ENCODE measurements at regions not wholly inside any gene's neighbourhood (a gene's known extent, or its start where the extent isn't known, plus 50 kb on each side); places are given as distances from the start of the nearest gene placed in this dataset.
A peak's percentile ranks its signal among the peaks of the same experiment; 100 is the strongest.

DNA sequence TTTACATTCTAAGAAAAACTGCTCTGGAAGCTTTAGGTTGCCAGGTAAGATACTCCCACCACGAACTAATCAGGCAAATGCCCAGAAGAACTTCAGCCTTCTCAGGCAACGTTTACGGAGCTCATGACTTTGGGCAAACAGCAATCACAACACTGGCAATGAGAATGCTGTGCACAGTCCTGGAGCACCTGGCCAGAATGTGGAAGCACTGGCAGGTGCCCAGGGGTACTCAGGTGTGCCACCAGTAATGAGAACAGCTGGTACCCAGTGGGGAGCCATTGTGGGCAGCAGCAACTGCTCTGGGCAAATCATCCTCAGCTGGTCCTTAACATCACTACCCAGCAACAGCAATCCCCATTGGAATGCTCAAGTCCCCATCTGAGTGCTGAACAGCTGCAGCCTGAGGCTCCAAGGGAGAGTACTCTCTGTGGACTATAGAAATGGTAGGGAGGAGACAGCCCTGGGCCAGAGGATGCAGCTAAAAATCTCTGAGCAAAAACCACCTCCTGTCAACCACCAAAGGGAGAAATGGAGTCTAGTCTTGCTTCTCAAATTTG lies 210.0 kb downstream of the FOXO1 start:
- no peak overlapping the region for H3K4me3 ChIP-seq (ENCODE audit: low read depth, low read length)
- TF ChIP-seq, protein P1, sequence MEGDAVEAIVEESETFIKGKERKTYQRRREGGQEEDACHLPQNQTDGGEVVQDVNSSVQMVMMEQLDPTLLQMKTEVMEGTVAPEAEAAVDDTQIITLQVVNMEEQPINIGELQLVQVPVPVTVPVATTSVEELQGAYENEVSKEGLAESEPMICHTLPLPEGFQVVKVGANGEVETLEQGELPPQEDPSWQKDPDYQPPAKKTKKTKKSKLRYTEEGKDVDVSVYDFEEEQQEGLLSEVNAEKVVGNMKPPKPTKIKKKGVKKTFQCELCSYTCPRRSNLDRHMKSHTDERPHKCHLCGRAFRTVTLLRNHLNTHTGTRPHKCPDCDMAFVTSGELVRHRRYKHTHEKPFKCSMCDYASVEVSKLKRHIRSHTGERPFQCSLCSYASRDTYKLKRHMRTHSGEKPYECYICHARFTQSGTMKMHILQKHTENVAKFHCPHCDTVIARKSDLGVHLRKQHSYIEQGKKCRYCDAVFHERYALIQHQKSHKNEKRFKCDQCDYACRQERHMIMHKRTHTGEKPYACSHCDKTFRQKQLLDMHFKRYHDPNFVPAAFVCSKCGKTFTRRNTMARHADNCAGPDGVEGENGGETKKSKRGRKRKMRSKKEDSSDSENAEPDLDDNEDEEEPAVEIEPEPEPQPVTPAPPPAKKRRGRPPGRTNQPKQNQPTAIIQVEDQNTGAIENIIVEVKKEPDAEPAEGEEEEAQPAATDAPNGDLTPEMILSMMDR (IDR thresholded peaks at IDR 0.05; ENCODE audit: insufficient read depth, low read depth, low read length, missing control alignments): no peak
- DNase-seq (ENCODE audit: low read depth): no peak

DNA sequence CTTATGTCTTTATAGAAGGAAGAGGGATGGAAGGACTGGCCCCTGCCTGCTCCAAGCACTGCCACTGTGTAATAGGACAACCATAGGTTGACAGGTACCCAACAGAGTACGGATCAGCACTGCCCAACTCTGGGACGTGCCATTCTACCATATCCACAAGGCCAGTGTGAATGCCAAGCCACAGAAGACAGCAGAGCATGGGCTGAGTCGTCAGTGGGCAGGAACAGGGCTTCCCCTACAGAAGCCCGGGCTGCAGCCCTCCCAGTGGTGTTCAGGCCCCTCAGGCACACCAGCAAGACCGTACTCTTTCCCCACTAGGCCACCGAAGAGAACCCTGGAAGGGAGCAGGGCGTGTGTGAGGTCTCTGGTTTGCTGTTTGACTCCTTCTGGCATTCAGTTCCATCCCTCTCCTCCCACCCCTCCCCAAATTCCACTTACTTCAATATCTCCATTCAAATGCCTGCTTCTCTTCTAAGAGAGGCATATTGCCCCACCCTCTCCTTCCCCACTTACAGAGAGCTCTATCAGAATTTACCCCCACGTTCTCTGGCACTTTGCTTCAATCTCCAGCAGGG lies 209.4 kb downstream of the FOXO1 start:
- DNase-seq (ENCODE audit: low read depth): no peak
- no peak overlapping the region for H3K4me3 ChIP-seq (ENCODE audit: low read depth, low read length)
- TF ChIP-seq, protein P1 (IDR thresholded peaks at IDR 0.05; ENCODE audit: insufficient read depth, low read depth, low read length, missing control alignments): no peak

DNA sequence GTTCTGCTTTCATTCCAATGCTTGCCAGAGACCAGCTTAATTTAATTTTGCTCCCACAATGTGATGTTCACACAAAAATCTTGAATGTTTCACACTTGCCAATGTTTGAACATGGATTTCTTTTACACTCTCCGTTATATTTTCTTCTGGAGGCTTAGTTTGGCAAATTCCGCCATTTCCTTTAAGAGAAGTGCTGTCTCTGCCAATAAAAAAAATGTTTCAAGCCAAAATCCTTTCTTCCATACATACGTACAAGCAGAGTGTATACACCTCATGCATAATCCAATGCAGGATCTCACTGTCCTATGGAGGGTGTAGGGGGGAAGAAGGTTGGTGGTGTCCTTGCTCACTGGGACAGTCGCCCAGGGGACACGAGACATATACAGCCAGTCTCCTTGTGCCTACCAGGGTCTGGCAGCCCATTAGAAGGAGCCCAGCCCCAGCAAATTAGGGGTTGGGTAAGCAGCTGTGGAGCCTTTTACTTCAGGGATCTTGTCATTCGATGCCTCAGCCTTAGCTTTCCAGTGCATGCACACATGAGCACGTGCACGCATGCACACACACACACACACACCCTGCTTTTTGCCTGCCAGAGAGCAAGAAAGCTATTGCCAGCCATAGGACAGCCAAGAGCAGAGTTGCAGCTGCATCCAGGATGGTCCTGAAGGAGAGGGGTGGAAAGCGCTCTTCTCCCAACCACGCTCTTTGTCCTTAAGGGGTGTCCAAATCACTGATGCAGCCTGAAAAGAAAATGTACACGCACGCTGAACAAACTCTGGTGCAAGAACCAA lies 208.3 kb downstream of the FOXO1 start:
- DNase-seq (ENCODE audit: low read depth): no peak
- no peak overlapping the region for H3K4me3 ChIP-seq (ENCODE audit: low read depth, low read length)
- TF ChIP-seq, protein P1 (IDR thresholded peaks at IDR 0.05; ENCODE audit: insufficient read depth, low read depth, low read length, missing control alignments): no peak

DNA sequence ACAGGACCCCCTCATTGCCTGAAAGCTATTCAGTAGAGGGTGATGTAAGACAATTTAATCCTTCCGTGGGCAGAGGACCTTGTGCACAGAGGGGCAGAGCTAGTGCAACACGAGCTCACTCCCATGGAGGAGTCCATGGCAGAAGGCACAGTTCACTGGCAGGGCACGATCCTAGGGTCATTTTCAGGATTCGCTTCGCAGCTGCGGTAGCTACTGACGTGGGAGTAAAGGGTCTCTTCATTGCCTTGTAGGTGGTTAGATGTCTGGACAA lies 207.8 kb downstream of the FOXO1 start:
- TF ChIP-seq, protein P1 (IDR thresholded peaks at IDR 0.05; ENCODE audit: insufficient read depth, low read depth, low read length, missing control alignments): no peak
- no peak for DNase-seq (ENCODE audit: low read depth)
- H3K4me3 ChIP-seq (ENCODE audit: low read depth, low read length): no peak overlapping the region

DNA sequence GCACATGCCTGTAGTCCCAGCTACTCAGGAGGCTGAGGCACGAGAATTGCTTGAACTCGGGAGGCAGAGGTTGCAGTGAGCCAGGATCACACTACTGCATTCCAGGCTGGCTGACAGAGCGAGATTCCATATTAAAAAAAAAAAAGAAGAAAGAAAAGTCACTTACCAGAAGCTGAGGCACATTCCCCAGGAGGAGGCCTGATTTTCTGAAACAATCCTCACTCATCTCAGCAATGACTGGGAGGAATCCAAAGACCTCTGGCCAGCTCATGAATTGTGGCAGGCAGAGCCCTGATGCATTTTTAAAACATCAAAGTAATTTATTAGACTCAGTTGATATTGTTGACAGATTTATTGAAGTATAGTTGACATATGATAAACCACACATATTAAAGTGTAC lies 206.3 kb downstream of the FOXO1 start:
- DNase-seq (ENCODE audit: low read depth): no peak
- H3K4me3 ChIP-seq (ENCODE audit: low read depth, low read length): no peak overlapping the region
- TF ChIP-seq, protein P1 (IDR thresholded peaks at IDR 0.05; ENCODE audit: insufficient read depth, low read depth, low read length, missing control alignments): no peak

DNA sequence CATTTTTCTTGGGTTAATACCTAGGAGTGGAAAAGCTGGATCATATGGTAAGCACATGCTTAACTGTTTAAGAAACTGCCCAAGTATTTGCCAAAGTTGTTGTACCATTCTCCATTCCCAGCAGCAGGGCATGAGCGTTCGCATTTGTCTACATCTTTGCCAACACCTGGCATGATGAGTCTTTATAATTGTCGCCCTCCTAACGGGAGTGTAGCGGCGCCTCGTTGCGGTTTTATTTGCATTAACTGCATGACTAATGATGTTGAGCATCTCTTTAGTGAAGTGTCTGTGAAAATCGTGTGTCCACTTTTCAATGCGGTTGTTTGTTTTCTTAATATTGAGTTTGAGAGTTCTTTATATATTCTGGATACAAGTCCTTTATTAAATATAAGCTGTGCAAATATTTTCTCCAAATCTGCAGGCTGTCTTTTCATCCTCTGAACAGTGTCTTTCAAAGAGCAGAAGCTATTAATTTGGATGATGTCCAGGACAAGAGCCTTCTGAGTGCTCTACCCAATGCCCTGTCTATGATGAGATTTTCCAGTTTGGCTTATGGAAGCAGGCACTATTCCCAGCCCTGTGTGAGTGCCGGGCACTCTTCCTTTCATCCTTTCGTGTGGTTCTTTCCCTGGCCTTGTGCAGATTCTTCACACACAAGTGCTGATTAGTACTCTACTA lies 202.0 kb downstream of the FOXO1 start:
- DNase-seq (ENCODE audit: low read depth): peak; percentile 30
- TF ChIP-seq, protein P1 (IDR thresholded peaks at IDR 0.05; ENCODE audit: insufficient read depth, low read depth, low read length, missing control alignments): no peak
- H3K4me3 ChIP-seq (ENCODE audit: low read depth, low read length): no peak overlapping the region
